Astrocyte (in vitro differentiated cells and primary cell): ENCODE measurements at regions not wholly inside any gene's neighbourhood (a gene's known extent, or its start where the extent isn't known, plus 50 kb on each side); places are given as distances from the start of the nearest gene placed in this dataset.

ENCODE experiments used
- CTCF ChIP-seq: IDR thresholded peaks from 2 replicates; pipeline ENCODE4 v1.5.1; 2011; ENCODE audit warnings: low read depth, mild to moderate bottlenecking, inconsistent platforms, low read length, moderate library complexity; ENCODE audit not compliant: insufficient read depth
- EZH2 ChIP-seq: IDR thresholded peaks from 2 replicates; pipeline ENCODE4 v1.6.1; 2012; ENCODE audit warnings: mild to moderate bottlenecking, low read length, inconsistent platforms; ENCODE audit not compliant: insufficient read depth

- TF ChIP-seq CTCF: no peak
- TF ChIP-seq EZH2: no peak
These were observed 566.6 kb upstream of the VRK2 start for GRCh38 chr2:57479981-57480380.
